AG09319 (cell line): ENCODE measurements at regions not wholly inside any gene's neighbourhood (a gene's known extent, or its start where the extent isn't known, plus 50 kb on each side); places are given as distances from the start of the nearest gene placed in this dataset.

Source experiments
- DNase-seq: peaks from one replicate; pipeline ENCODE4 v3.0.0-alpha.2; 2010; ENCODE audit warnings: low read depth; ENCODE audit errors: extremely low read depth
- CTCF ChIP-seq: IDR thresholded peaks from 2 replicates; pipeline ENCODE4 v1.5.1; 2011; ENCODE audit warnings: low read depth, mild to moderate bottlenecking, inconsistent platforms, low read length, moderate library complexity

- no peak for DNase-seq
These were observed 335.5 kb upstream of the IGFBP7 start for GRCh38 chr4:57445686-57446085.

DNA sequence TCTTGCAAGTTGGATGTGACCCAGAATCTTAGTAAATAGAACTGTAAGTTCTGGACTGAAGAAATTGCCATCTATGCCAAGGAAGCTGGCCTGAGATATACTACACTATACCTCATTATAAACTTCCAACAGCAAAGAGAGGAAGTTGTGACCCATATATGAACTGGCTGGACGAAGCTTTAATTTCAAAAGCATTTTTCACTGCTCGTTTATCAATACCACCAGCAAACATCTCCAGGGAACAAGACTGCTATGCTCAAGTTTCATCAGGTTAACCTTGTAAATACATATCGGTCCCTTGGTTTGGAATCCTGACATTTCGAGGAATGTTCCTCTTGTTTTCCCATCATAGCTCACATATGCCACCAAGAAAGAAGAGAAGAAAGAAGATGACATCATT, 334.5 kb upstream of the IGFBP7 start:
- TF ChIP-seq CTCF = no peak
- no peak for DNase-seq

More at GRCh38 chr4:57445686-57446085, 335.5 kb upstream of the IGFBP7 start:
- TF ChIP-seq CTCF = no peak

DNA sequence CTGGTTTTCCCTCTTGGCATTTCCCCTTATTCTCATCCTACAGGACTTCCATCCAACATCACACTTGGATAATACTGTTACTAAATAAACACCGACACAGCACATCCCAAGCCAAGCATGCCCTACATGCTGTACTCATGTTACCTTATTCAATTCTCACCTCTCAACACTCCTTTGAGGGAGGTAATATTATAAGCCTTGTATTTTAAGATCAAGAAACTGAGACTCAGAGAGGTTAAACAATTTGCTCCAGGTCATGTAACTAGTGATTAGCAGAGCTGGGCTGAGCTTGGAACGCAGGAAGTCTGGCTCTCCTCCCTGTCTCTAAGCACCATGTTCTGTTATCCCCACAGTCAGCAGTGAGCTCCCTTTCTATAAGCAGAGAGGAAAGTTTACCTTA, 333.6 kb upstream of the IGFBP7 start:
- no peak for TF ChIP-seq CTCF
- no peak for DNase-seq

DNA sequence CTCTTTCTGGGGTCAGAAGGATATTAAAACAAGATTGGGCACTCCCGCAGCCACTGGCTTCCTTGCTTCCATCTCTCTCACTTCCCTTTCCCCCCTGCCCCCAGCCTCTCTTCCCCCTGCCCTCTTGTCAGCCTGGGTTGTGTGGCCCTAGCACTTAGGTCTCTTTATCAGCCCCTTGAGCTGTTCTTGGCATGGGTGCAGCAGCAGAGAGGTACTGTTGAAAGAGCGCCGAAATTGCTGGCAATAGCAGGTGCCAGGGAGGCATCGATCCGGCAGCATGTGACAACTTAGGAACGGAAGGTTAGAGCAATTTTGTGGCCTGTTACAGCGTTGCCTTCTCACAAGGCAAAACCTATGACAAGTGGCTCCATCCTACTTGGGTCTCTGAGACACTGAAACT, 333.1 kb upstream of the IGFBP7 start:
- no peak for TF ChIP-seq CTCF
- no peak for DNase-seq

DNA sequence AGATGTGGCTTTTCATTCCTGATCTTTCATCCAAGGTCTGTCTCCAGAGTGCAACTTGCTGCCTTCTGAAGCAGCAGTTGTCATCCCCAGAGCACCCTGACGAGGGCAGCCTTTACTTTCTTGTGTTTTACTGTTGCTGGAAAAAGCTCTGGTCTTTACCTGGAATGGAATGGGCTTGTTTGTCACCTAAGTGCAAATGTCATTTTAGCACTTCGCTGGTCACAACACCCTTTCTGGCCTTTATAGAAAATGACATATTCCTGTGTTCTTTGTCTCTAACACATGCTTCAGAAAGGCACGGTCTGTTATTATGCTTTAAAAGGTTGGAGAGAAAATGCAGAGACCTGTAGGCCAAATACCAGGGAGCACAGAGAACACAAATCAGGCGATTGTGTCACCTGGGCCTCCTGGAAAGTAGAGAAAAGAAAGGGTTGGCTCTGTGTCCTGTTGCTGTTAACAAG, 332.7 kb upstream of the IGFBP7 start:
- no peak for DNase-seq
- TF ChIP-seq CTCF = peak; percentile 48

GRCh38 chr4:57442241-57442640, 332.1 kb upstream of the IGFBP7 start:
- TF ChIP-seq CTCF = no peak

DNA sequence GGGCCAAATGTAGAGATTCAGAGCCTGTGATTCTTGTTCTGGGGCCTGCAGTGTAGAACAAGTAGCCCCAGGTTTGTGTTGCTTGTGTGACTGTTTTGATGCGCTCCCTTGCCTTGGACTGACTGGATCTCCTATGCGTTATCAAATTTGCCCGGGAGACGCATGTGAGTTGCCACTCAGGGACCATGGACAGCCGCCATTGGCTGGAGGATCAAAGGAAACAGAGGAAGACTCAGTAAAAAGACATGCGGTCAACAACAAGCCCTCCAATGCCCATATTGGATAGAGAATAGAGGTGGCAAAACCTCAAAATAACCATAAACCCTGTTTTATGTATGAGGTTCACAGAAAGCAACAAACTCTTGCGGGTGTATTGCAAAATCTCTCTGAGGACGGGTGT, 327.5 kb upstream of the IGFBP7 start:
- TF ChIP-seq CTCF = no peak
- no peak for DNase-seq

More at GRCh38 chr4:57442241-57442640, 332.1 kb upstream of the IGFBP7 start:
- DNase-seq = no peak
